ENCODE measurements at regions not wholly inside any gene's neighbourhood (a gene's known extent, or its start where the extent isn't known, plus 50 kb on each side); places are given as distances from the start of the nearest gene placed in this dataset.

- no peak for DNase-seq (ENCODE audit: low read depth)
- no peak for TF ChIP-seq CTCF (IDR thresholded peaks at IDR 0.05; ENCODE audit: control insufficient read depth, insufficient read depth, low read depth, low read length, missing control alignments)
- H3K4me3 ChIP-seq (ENCODE audit: control insufficient read depth, low read depth, low read length), result no peak overlapping the region
Observed at GRCh38 chr14:38882533-38882932, 220.5 kb downstream of the SEC23A start.

- H3K4me3 ChIP-seq (ENCODE audit: control insufficient read depth, low read depth, low read length), result no peak overlapping the region
- TF ChIP-seq CTCF (IDR thresholded peaks at IDR 0.05; ENCODE audit: control insufficient read depth, insufficient read depth, low read depth, low read length, missing control alignments), result no peak
- no peak for DNase-seq (ENCODE audit: low read depth)
Observed at GRCh38 chr14:38880643-38881524, 222.2 kb downstream of the SEC23A start.

GRCh38 chr14:38877744-38878388 lies 225.2 kb downstream of the SEC23A start:
- no peak for DNase-seq (ENCODE audit: low read depth)
- H3K4me3 ChIP-seq (ENCODE audit: control insufficient read depth, low read depth, low read length), result no peak overlapping the region
- TF ChIP-seq CTCF (IDR thresholded peaks at IDR 0.05; ENCODE audit: control insufficient read depth, insufficient read depth, low read depth, low read length, missing control alignments), result no peak

GRCh38 chr14:38874721-38875120 lies 228.3 kb downstream of the SEC23A start:
- TF ChIP-seq CTCF (IDR thresholded peaks at IDR 0.05; ENCODE audit: control insufficient read depth, insufficient read depth, low read depth, low read length, missing control alignments), result no peak
- H3K4me3 ChIP-seq (ENCODE audit: control insufficient read depth, low read depth, low read length), result no peak overlapping the region
- no peak for DNase-seq (ENCODE audit: low read depth)

DNA sequence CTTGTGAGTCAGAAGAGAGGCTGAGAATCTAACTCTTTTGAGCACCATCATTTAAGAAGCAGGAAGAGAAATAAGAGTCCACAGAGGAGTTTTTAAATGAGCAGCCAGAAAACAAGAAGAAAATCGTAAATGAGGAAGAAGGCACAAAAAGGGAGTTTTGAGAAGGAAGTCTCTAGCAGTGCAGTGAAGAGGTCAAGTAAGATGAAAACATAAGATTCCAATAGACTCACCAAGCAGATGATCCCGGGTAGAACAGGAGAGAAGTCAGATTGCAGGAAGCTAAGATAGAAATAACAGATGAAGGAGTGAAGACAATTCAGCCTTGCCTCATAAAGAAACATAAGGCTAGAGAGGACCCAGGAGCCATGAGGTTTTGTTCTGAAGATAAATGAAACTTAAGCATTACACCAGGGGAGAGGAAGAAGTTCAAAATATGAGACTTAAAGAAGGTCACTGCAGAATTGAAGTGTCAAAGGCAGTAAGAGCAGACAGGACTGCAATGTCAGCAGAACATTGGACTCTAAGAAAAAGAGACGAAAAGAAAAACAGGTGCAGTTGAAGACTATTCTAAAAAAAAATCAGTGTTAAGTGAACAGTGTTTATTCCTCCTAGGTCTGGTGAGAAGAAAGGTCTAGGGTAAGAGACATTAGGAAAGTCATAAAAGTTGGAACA lies 229.0 kb downstream of the SEC23A start:
- TF ChIP-seq CTCF (IDR thresholded peaks at IDR 0.05; ENCODE audit: control insufficient read depth, insufficient read depth, low read depth, low read length, missing control alignments), result no peak
- no peak overlapping the region for H3K4me3 ChIP-seq (ENCODE audit: control insufficient read depth, low read depth, low read length)
- no peak for DNase-seq (ENCODE audit: low read depth)

DNA sequence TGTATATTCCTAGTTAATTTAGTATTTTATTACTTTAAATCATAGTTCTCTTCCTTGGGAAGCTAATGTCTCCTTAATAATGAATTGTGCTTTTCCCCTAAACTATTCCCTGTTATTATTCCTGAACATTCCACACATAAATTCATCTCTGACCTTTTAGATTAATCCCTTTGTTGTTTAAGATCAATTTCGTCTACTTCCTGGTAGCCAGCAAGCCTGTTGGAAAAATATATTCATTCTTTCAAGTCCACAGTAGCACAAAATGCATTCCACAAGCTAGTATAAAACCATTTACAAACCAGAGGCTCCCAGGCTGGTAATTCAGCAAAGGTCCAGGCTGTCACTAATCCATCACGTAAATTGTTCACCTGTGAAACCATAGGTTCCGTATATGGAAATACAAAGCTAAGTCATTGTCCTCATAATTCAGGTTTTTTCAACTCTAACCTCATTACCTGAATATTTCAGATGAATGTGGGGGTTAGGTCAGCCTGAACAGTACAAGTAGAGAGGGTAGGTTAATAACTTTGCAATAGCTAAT lies 232.7 kb downstream of the SEC23A start:
- H3K4me3 ChIP-seq (ENCODE audit: control insufficient read depth, low read depth, low read length), result no peak overlapping the region
- no peak for TF ChIP-seq CTCF (IDR thresholded peaks at IDR 0.05; ENCODE audit: control insufficient read depth, insufficient read depth, low read depth, low read length, missing control alignments)
- DNase-seq (ENCODE audit: low read depth), result no peak

All from AG09309 (cell line).